Caco-2 (cell line): ENCODE measurements at regions not wholly inside any gene's neighbourhood (a gene's known extent, or its start where the extent isn't known, plus 50 kb on each side); places are given as distances from the start of the nearest gene placed in this dataset.

Source experiments
- BruUV-seq: library from RNA; stranded (reverse); fragments of 400-500 nt; replicated peaks from 2 replicates; lab custom pipeline; 2021; lab: Mats Ljungman, UMichigan
- CTCF ChIA-PET: fragments of 300-600 bp; sonication (Branson Sonifier 250); formaldehyde crosslinking; loops from one replicate; lab custom pipeline; 2022; ENCODE audit warnings: antibody characterized with exemption; lab: Charles Lee
- POLR2A ChIA-PET: fragments of 300-600 bp; sonication (Branson Sonifier 250); formaldehyde crosslinking; loops from one replicate; lab custom pipeline; 2022; ENCODE audit warnings: antibody characterized with exemption; lab: Charles Lee
- DNase-seq, 2 experiments: peaks; one replicate each; pipeline versions ENCODE4 v3.0.0 to v3.0.0-alpha.2; 2020 to 2022
- H3K27me3 ChIP-seq: replicated peaks from 2 replicates; pipeline ENCODE4 v1.6.0; 2011; ENCODE audit warnings: low read length; ENCODE audit not compliant: control insufficient read depth, insufficient read depth
- H3K36me3 ChIP-seq: 2 replicates; pipeline ENCODE4 v1.5.1; 2011; ENCODE audit warnings: low read length; ENCODE audit not compliant: control insufficient read depth, insufficient read depth
- H3K4me1 ChIP-seq: fragments of 250-450 bp; sonication (Bioruptor Pico); 2 replicates; pipeline ENCODE4 v1.5.1; 2020; ENCODE audit warnings: mild to moderate bottlenecking
- H3K4me3 ChIP-seq: 2 replicates; pipeline ENCODE4 v1.5.1; 2011; ENCODE audit warnings: low read depth, mild to moderate bottlenecking, control low read depth, low read length
- H3K9me3 ChIP-seq: fragments of 250-450 bp; sonication (Bioruptor Pico); 2 replicates; pipeline ENCODE4 v1.5.1; 2020; ENCODE audit warnings: mild to moderate bottlenecking, moderate library complexity
- H3K27ac Mint-ChIP-seq: one replicate; pipeline ENCODE4 v1.8.0; 2022; ENCODE audit warnings: mixed read lengths; ENCODE audit not compliant: unreplicated experiment
- H3K27me3 Mint-ChIP-seq: one replicate; pipeline ENCODE4 v1.8.0; 2022; ENCODE audit warnings: mixed read lengths; ENCODE audit not compliant: insufficient read depth, unreplicated experiment
- H3K36me3 Mint-ChIP-seq: one replicate; pipeline ENCODE4 v1.8.0; 2022; ENCODE audit warnings: mild to moderate bottlenecking, mixed read lengths; ENCODE audit not compliant: insufficient read depth, unreplicated experiment
- H3K4me1 Mint-ChIP-seq: one replicate; pipeline ENCODE4 v1.8.0; 2022; ENCODE audit warnings: low read depth, mixed read lengths; ENCODE audit not compliant: unreplicated experiment
- H3K4me3 Mint-ChIP-seq: one replicate; pipeline ENCODE4 v1.8.0; 2022; ENCODE audit warnings: mild to moderate bottlenecking, moderate library complexity, mixed read lengths; ENCODE audit not compliant: unreplicated experiment
- H3K9me3 Mint-ChIP-seq: one replicate; pipeline ENCODE4 v1.8.0; 2022; ENCODE audit warnings: mixed read lengths; ENCODE audit not compliant: unreplicated experiment
- intact Hi-C: fragments of 100-400 bp; cut with micrococcal nuclease; formaldehyde crosslinking; loops from one replicate; pipeline ENCODE4 v1.10.0; 2022; ENCODE audit not compliant: unreplicated experiment
- TF ChIP-seq, protein P1 (sequence below), 2 experiments: fragments of 200-600 bp in 1 of 2; IDR thresholded peaks; 1 replicate in 1 of 2; 2 replicates in 1 of 2; pipeline versions ENCODE4 v1.5.1 to v1.8.0; 2011 to 2022; ENCODE audit warnings: antibody characterized with exemption in 1 of 2, control low read depth in 1 of 2, inconsistent platforms in 1 of 2, low read depth in 1 of 2, low read length in 1 of 2, mild to moderate bottlenecking in 1 of 2, moderate library complexity in 1 of 2; ENCODE audit not compliant: insufficient read depth in 1 of 2, severe bottlenecking in 1 of 2, unreplicated experiment in 1 of 2

DNA sequence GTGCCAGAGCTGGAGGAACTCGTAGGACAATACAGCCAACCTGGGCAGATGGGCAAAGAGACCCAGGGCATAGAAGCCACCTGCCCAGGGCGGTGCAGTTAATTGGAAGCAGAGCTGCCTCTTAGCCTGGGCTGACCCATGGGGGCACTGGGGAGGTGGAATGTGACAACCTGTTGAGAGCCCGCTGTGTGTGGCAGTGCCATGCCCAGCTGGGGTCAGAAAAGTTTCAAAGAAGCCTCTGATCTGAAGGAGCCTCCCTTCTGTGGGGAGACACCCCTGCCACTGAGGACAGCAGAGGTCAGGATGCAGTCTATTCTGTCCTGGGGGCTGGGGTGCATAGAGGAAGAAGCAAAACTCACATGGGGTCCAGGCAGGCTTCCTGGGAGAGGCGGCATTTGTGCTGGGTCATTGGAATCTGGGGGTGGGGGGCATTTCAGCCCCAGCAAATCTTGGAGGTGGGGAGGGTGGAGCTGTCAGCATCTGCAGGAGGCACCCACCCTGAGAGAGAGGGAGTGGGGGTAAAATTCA is 176.1 kb upstream of the CIBAR2 start:
- Mint-ChIP-seq H3K4me1 (no peaks in the 10 kb centered on the region), H3K27me3 (no peaks in the 10 kb centered on the region), H3K9me3 (no peaks in the 10 kb centered on the region), H3K4me3 (no peak overlapping the region), H3K36me3 (no peaks in the 10 kb centered on the region), H3K27ac (no peak overlapping the region)
- POLR2A ChIA-PET: no interaction called here
- peaks cover 5% of the 10 kb centered on the region; the same call in 1 of the 2 replicates for H3K4me1 ChIP-seq
- DNase-seq: no peak
- BruUV-seq: no TSS peak
- no peaks in the 10 kb centered on the region for H3K27me3 ChIP-seq
- TF ChIP-seq, protein P1, sequence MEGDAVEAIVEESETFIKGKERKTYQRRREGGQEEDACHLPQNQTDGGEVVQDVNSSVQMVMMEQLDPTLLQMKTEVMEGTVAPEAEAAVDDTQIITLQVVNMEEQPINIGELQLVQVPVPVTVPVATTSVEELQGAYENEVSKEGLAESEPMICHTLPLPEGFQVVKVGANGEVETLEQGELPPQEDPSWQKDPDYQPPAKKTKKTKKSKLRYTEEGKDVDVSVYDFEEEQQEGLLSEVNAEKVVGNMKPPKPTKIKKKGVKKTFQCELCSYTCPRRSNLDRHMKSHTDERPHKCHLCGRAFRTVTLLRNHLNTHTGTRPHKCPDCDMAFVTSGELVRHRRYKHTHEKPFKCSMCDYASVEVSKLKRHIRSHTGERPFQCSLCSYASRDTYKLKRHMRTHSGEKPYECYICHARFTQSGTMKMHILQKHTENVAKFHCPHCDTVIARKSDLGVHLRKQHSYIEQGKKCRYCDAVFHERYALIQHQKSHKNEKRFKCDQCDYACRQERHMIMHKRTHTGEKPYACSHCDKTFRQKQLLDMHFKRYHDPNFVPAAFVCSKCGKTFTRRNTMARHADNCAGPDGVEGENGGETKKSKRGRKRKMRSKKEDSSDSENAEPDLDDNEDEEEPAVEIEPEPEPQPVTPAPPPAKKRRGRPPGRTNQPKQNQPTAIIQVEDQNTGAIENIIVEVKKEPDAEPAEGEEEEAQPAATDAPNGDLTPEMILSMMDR (IDR thresholded peaks at IDR 0.05; ENCODE audit: insufficient read depth in 1 of 2, low read depth in 1 of 2, low read length in 1 of 2, severe bottlenecking in 1 of 2, unreplicated experiment in 1 of 2): no peak
- intact Hi-C loops: no loop called here
- H3K4me3 ChIP-seq: no peak overlapping the region
- no peaks in the 10 kb centered on the region for H3K9me3 ChIP-seq
- H3K36me3 ChIP-seq: no peaks in the 10 kb centered on the region
- CTCF ChIA-PET: interaction anchor here (1.2 kb wide), 1 partner anchor 13 kb away, joined by 3 read pairs; no protein-coding TSS in a partner anchor

DNA sequence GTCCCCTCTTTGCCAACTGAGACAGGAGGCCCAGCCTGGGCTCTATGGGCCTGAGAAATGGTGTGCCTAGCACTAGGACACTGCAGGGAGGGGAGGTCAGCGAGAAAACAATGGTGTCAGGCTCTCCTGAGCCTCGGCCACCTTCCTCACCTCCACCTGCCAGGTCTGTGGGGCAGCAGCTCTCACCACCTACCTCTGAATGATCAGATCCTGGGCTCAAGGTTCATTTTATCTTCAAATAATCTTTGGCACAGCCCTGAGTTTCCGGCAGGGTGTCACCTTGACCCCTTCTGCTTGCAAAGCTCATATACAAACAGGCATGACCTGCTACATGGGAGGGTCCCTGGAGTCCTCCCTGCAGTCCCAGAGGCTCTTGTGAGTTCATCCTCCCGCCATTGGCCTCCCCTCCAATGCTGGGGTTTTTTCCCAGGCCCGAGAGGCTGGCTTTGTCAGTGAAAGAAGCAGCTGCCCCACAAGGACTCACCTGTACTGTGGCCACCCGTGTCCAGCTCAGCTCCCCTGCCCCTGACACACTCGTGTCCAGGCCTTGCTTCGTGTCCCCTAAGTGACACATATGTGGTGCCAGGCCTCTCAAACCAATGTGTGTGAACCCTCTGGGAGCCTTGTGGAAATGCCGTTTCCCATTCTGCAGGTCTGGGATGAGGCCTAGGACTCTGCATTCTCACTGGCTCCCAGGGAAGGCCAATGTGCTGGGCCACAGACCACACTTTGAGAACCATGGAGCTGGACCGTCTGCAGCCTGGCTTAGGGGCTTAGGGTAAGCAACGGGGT is 176.8 kb upstream of the CIBAR2 start:
- Histone ChIP-seq H3K27me3 (no peaks in the 10 kb centered on the region), H3K4me1 (peaks cover 5% of the 10 kb centered on the region; the same call in 1 of the 2 replicates), H3K4me3 (no peak overlapping the region), H3K9me3 (no peaks in the 10 kb centered on the region), H3K36me3 (no peaks in the 10 kb centered on the region)
- no peaks in the 10 kb centered on the region for H3K4me1 Mint-ChIP-seq
- no TSS peak for BruUV-seq
- H3K27ac Mint-ChIP-seq: no peak overlapping the region
- TF ChIP-seq, protein P1 (IDR thresholded peaks at IDR 0.05; ENCODE audit: insufficient read depth in 1 of 2, low read depth in 1 of 2, low read length in 1 of 2, severe bottlenecking in 1 of 2, unreplicated experiment in 1 of 2): no peak
- H3K4me3 Mint-ChIP-seq: no peak overlapping the region
- intact Hi-C loops: no loop called here
- no peak for DNase-seq
- H3K9me3 Mint-ChIP-seq: no peaks in the 10 kb centered on the region
- H3K36me3 Mint-ChIP-seq: no peaks in the 10 kb centered on the region
- ChIA-PET CTCF (interaction anchor here (1.2 kb wide), 1 partner anchor 13 kb away, joined by 3 read pairs; no protein-coding TSS in a partner anchor), POLR2A (no interaction called here)
- no peaks in the 10 kb centered on the region for H3K27me3 Mint-ChIP-seq

DNA sequence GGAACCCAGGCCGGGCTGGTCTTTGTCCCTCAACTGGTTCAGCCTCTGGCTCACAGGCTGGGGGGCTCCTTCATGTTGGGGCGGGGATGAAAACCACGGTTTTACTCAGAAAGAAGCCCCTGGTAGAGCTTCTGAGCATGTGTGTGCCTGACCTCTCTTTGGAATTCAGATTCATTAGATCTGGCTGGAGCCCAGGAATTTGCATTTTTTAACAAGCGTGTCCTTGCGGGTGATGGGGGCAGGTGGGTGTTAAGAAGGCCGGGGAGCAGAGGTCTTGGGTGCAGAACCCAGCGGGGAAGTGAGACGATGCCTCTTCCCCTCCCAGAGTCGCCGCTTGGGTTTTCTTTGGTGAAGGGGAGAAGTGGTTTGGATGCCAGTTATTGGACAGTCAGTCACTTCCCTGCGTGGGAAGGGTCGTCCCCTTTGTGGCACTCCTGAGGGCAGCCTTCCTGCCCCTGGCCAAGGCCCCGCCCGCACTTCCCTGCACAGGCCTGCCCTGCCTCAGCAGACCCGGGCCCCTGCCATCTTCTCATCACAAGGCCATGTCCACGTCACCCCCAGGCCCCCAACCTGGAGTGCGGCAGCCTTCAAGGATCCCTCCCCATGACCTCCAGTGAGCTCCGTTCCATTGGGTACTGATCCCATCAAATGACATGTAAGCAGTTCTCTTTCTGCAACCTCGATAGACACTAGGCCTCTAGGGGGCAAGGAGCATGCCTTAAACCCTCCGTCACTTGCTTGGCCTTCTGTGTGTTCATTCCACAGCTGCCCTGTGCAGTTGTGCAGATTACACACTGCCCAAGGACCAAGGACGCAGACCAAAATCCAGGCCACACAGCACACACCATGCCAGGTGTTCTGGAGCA is 177.7 kb upstream of the CIBAR2 start:
- DNase-seq: no peak
- Mint-ChIP-seq H3K4me3 (no peak overlapping the region), H3K36me3 (no peaks in the 10 kb centered on the region), H3K27me3 (no peaks in the 10 kb centered on the region), H3K4me1 (no peaks in the 10 kb centered on the region), H3K27ac (no peak overlapping the region), H3K9me3 (no peaks in the 10 kb centered on the region)
- TF ChIP-seq, protein P1 (IDR thresholded peaks at IDR 0.05; ENCODE audit: insufficient read depth in 1 of 2, low read depth in 1 of 2, low read length in 1 of 2, severe bottlenecking in 1 of 2, unreplicated experiment in 1 of 2): peak in 1 of 2 experiments; percentile 30
- CTCF ChIA-PET: no interaction called here
- Histone ChIP-seq H3K27me3 (no peaks in the 10 kb centered on the region), H3K4me1 (peaks cover 5% of the 10 kb centered on the region; the same call in 1 of the 2 replicates), H3K36me3 (no peaks in the 10 kb centered on the region), H3K4me3 (no peak overlapping the region), H3K9me3 (no peaks in the 10 kb centered on the region)
- intact Hi-C loops: no loop called here
- BruUV-seq: no TSS peak
- POLR2A ChIA-PET: no interaction called here
